ENCODE measurements at regions not wholly inside any gene's neighbourhood (a gene's known extent, or its start where the extent isn't known, plus 50 kb on each side); places are given as distances from the start of the nearest gene placed in this dataset.

- H3K4me3 ChIP-seq (ENCODE audit: low read depth, low read length): no peak overlapping the region
- no peak for DNase-seq (ENCODE audit: low read depth)
- H3K36me3 ChIP-seq (ENCODE audit: control insufficient read depth, insufficient read depth, low read length): no peaks in the 10 kb centered on the region
- TF ChIP-seq, protein P1, sequence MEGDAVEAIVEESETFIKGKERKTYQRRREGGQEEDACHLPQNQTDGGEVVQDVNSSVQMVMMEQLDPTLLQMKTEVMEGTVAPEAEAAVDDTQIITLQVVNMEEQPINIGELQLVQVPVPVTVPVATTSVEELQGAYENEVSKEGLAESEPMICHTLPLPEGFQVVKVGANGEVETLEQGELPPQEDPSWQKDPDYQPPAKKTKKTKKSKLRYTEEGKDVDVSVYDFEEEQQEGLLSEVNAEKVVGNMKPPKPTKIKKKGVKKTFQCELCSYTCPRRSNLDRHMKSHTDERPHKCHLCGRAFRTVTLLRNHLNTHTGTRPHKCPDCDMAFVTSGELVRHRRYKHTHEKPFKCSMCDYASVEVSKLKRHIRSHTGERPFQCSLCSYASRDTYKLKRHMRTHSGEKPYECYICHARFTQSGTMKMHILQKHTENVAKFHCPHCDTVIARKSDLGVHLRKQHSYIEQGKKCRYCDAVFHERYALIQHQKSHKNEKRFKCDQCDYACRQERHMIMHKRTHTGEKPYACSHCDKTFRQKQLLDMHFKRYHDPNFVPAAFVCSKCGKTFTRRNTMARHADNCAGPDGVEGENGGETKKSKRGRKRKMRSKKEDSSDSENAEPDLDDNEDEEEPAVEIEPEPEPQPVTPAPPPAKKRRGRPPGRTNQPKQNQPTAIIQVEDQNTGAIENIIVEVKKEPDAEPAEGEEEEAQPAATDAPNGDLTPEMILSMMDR (IDR thresholded peaks at IDR 0.05; ENCODE audit: insufficient read depth, low read length, poor library complexity, severe bottlenecking): no peak
- H3K27me3 ChIP-seq (ENCODE audit: control insufficient read depth, insufficient read depth, low read length): no peaks in the 10 kb centered on the region
Observed at GRCh38 chr11:112626731-112627130, 334.5 kb upstream of the NCAM1 start.

GRCh38 chr11:112627588-112628045 is 333.6 kb upstream of the NCAM1 start:
- H3K27me3 ChIP-seq (ENCODE audit: control insufficient read depth, insufficient read depth, low read length): no peaks in the 10 kb centered on the region
- H3K4me3 ChIP-seq (ENCODE audit: low read depth, low read length): no peak overlapping the region
- no peaks in the 10 kb centered on the region for H3K36me3 ChIP-seq (ENCODE audit: control insufficient read depth, insufficient read depth, low read length)
- no peak for DNase-seq (ENCODE audit: low read depth)
- TF ChIP-seq, protein P1 (IDR thresholded peaks at IDR 0.05; ENCODE audit: insufficient read depth, low read length, poor library complexity, severe bottlenecking): no peak

- no peak for DNase-seq (ENCODE audit: low read depth)
- TF ChIP-seq, protein P1 (IDR thresholded peaks at IDR 0.05; ENCODE audit: insufficient read depth, low read length, poor library complexity, severe bottlenecking): no peak
- H3K4me3 ChIP-seq (ENCODE audit: low read depth, low read length): no peak overlapping the region
- no peaks in the 10 kb centered on the region for H3K27me3 ChIP-seq (ENCODE audit: control insufficient read depth, insufficient read depth, low read length)
- H3K36me3 ChIP-seq (ENCODE audit: control insufficient read depth, insufficient read depth, low read length): no peaks in the 10 kb centered on the region
Observed at GRCh38 chr11:112628676-112629075, 332.5 kb upstream of the NCAM1 start.

DNA sequence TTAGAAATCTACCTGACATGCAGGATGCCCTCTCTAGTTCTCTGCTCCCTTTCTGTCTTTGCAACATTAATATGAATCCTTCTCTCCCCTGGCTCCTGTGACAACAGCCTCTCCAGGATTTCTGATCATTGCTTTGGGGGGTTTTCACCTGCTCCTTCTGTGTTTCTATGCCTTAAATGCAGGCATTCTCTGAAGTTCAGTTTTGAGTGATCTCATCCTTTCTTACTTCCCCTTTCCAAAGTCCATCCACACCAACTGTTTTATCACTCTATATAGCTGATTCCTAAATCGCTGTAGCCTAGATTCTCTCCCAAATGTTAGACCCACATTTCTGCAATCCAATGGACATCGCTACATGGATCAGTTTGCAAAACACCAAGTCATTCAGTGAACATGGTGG is 330.7 kb upstream of the NCAM1 start:
- H3K36me3 ChIP-seq (ENCODE audit: control insufficient read depth, insufficient read depth, low read length): no peaks in the 10 kb centered on the region
- no peak overlapping the region for H3K4me3 ChIP-seq (ENCODE audit: low read depth, low read length)
- TF ChIP-seq, protein P1 (IDR thresholded peaks at IDR 0.05; ENCODE audit: insufficient read depth, low read length, poor library complexity, severe bottlenecking): no peak
- DNase-seq (ENCODE audit: low read depth): no peak
- H3K27me3 ChIP-seq (ENCODE audit: control insufficient read depth, insufficient read depth, low read length): no peaks in the 10 kb centered on the region

DNA sequence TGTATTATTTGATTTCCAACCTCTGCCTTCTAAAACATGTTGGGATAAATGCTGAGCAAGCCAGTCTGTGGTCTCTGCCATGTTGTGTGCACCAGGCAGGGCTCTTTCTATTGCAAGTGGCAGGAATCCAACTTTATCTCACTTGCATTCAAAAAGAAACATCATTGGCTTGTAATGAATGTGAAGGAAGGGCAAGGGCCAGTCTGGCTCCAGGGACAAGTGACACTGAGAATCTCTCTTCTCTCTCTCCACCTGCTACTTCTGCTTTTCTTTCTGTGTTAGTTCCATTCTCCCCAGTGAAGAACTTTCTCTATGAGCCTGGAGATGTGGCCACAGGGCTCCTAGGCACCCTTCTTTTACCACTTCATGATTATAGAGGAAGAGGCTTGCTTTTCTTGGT is 329.9 kb upstream of the NCAM1 start:
- Histone ChIP-seq H3K36me3 (ENCODE audit: control insufficient read depth, insufficient read depth, low read length) (no peaks in the 10 kb centered on the region), H3K4me3 (ENCODE audit: low read depth, low read length) (no peak overlapping the region), H3K27me3 (ENCODE audit: control insufficient read depth, insufficient read depth, low read length) (no peaks in the 10 kb centered on the region)
- TF ChIP-seq, protein P1 (IDR thresholded peaks at IDR 0.05; ENCODE audit: insufficient read depth, low read length, poor library complexity, severe bottlenecking): no peak
- no peak for DNase-seq (ENCODE audit: low read depth)

GRCh38 chr11:112632866-112633505 is 328.2 kb upstream of the NCAM1 start:
- Histone ChIP-seq H3K36me3 (ENCODE audit: control insufficient read depth, insufficient read depth, low read length) (no peaks in the 10 kb centered on the region), H3K4me3 (ENCODE audit: low read depth, low read length) (no peak overlapping the region), H3K27me3 (ENCODE audit: control insufficient read depth, insufficient read depth, low read length) (no peaks in the 10 kb centered on the region)
- TF ChIP-seq, protein P1 (IDR thresholded peaks at IDR 0.05; ENCODE audit: insufficient read depth, low read length, poor library complexity, severe bottlenecking): no peak
- no peak for DNase-seq (ENCODE audit: low read depth)
